Upper lobe of right lung (tissue), 1 donor: ENCODE measurements at regions not wholly inside any gene's neighbourhood (a gene's known extent, or its start where the extent isn't known, plus 50 kb on each side); places are given as distances from the start of the nearest gene placed in this dataset.
A peak's percentile ranks its signal among the peaks of the same experiment; 100 is the strongest.
"Not testable (repeated sequence)": the region's sequence is repeated elsewhere in the genome, so short reads cannot be mapped to it uniquely, and the experiment has no call there.

Source experiments
- ATAC-seq: fragments of 200-7000 bp; cut with Tn5 transposase; one replicate; pipeline ENCODE4 v1.9.1; 2020; ENCODE audit warnings: mild to moderate bottlenecking, moderate library complexity
- DNase-seq: peaks from one replicate; pipeline ENCODE4 v3.0.0-alpha.2; 2020
- H3K27ac ChIP-seq: fragments of 200-600 bp; one replicate; pipeline ENCODE4 v1.8.0; 2022
- H3K27me3 ChIP-seq: fragments of 200-600 bp; one replicate; pipeline ENCODE4 v1.8.0; 2022; ENCODE audit warnings: mild to moderate bottlenecking
- H3K36me3 ChIP-seq: fragments of 200-600 bp; one replicate; pipeline ENCODE4 v1.8.0; 2022
- H3K4me1 ChIP-seq: fragments of 200-600 bp; one replicate; pipeline ENCODE4 v1.8.0; 2022
- H3K4me3 ChIP-seq: fragments of 200-600 bp; one replicate; pipeline ENCODE4 v1.8.0; 2022; ENCODE audit warnings: mild to moderate bottlenecking
- H3K9me3 ChIP-seq: fragments of 200-600 bp; one replicate; pipeline ENCODE4 v1.8.0; 2022
- intact Hi-C: fragments of 100-400 bp; cut with DNase I; formaldehyde crosslinking; loops from one replicate; pipeline ENCODE4 v1.11.0; 2022
- TF ChIP-seq, protein P1 (sequence below): fragments of 200-600 bp; IDR thresholded peaks from one replicate; pipeline ENCODE4 v1.8.0; 2022; ENCODE audit warnings: antibody characterized with exemption
- donor health status: DM: no; HTN: yes; CAD: no; lungs with severe emphysema.

DNA sequence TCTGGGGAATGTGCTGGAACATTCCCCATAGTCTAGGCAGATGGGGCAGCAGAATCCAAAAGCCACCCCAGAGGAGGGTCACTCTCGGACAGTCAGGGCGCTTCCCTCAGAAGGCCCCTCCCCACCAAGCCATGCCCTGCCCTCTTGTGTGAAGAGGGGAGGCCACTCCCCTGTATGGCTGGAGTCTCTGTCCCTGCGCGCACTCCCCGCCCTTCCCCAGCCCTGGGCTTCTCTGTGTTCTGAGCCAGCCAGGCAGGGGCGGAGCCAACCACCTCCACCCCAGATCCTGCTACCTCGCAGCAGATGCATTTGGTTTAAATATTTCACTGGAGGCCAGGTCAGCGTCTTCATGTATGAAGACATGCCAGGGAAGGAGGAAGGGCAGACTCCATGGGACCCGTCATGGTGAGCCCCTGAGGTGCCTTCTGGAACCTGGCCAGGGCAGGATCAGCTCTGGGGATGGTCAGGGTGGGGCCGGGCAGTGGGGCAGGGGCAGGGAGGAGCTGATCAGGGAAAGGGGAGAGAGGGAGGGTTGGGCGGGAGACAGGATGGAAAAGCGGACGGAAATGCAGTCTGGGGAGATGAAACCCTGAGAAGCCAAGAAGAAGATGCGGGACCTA lies 107.3 kb downstream of the ADRA2C start:
- Histone ChIP-seq H3K27ac (no peak overlapping the region), H3K9me3 (peaks cover 6% of the 10 kb centered on the region), H3K4me3 (no peak overlapping the region), H3K4me1 (no peaks in the 10 kb centered on the region), H3K36me3 (no peaks in the 10 kb centered on the region), H3K27me3 (peaks cover 75% of the 10 kb centered on the region)
- intact Hi-C loops, result no loop called here
- TF ChIP-seq, protein P1, sequence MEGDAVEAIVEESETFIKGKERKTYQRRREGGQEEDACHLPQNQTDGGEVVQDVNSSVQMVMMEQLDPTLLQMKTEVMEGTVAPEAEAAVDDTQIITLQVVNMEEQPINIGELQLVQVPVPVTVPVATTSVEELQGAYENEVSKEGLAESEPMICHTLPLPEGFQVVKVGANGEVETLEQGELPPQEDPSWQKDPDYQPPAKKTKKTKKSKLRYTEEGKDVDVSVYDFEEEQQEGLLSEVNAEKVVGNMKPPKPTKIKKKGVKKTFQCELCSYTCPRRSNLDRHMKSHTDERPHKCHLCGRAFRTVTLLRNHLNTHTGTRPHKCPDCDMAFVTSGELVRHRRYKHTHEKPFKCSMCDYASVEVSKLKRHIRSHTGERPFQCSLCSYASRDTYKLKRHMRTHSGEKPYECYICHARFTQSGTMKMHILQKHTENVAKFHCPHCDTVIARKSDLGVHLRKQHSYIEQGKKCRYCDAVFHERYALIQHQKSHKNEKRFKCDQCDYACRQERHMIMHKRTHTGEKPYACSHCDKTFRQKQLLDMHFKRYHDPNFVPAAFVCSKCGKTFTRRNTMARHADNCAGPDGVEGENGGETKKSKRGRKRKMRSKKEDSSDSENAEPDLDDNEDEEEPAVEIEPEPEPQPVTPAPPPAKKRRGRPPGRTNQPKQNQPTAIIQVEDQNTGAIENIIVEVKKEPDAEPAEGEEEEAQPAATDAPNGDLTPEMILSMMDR, result no peak
- ATAC-seq (no peak), DNase-seq (peak; percentile 57)

DNA sequence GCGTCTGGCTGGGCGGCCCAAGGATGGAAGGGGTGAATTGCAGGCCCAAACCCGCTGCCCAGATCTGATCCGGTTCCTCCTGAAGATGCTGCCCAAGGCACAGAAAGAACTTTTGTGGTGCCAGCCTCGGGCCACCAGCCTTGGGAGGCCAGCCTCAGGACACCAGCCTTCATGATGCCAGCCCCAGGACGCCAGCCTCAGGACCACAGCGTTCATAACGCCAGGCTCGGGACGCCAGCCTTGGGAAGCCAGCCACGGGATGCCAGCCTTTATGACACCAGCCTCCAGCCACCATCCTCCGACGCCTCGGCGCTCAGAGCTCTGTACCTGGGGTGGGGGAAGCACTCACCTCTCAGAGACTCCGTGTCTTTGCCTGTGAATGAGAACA lies 107.8 kb downstream of the ADRA2C start:
- peaks cover 80% of the 10 kb centered on the region for H3K27me3 ChIP-seq
- DNase-seq, result peak; percentile 55
- no peaks in the 10 kb centered on the region for H3K4me1 ChIP-seq
- no peaks in the 10 kb centered on the region for H3K36me3 ChIP-seq
- H3K27ac ChIP-seq, result no peak overlapping the region
- peaks cover 6% of the 10 kb centered on the region for H3K9me3 ChIP-seq
- TF ChIP-seq, protein P1, result no peak
- intact Hi-C loops, result no loop called here
- H3K4me3 ChIP-seq, result no peak overlapping the region
- no peak for ATAC-seq

DNA sequence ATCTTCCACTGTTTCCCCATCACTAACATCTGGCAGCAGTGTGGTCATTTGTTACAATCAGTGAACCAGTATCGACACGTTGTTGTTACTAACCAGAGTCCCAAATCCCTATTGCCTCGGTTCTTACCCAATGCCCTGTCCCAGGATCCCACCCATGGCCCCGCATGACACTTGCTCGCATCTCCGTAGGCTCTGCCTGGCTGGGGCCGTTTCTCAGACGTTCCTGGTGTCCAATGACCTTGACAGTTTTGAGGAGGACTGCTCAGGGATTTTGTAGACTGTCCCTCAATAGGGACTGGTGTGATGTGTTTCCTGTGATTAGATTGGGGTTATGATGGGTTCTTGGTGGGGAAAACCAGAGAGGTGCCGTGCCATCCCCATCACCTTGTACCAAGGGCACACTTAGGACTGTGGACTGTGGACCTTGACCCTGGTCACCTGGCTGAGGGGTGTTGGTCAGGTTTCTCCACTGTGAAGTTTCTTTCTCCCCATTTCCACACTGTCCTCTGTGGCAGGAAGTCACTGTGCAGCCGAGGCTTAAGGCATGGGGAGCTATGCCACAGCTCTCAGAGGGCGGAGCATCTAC lies 108.4 kb downstream of the ADRA2C start:
- no peak for ATAC-seq
- intact Hi-C loops, result no loop called here
- H3K27me3 ChIP-seq, result peaks cover 85% of the 10 kb centered on the region

DNA sequence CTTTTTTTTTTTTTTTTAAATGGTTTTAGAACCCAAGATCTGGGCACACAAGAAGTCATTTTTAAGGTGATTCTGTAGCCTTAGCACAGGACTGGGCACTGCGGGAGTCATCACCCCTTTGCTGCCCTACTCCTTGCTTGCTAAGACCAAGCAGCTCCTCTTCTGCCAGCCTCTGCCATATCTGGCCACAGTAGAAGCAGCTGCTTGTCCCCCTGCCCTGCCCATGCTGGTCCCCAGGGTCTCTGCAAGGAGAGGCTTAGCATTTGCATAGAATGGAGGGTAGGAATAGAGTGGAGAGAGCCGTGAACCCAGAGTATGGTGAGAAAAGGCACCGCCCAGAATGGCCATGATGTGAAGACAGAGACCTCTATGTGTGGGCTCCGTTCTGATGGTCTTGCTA lies 109.3 kb downstream of the ADRA2C start:
- H3K4me1 ChIP-seq, result peaks cover 10% of the 10 kb centered on the region
- no peak overlapping the region for H3K27ac ChIP-seq
- ATAC-seq, result no peak
- peaks cover 86% of the 10 kb centered on the region for H3K27me3 ChIP-seq
- no peak for DNase-seq
- intact Hi-C loops, result no loop called here
- H3K36me3 ChIP-seq, result no peaks in the 10 kb centered on the region
- TF ChIP-seq, protein P1, result no peak
- peaks cover 6% of the 10 kb centered on the region for H3K9me3 ChIP-seq
- H3K4me3 ChIP-seq, result no peak overlapping the region

More for the DNA sequence above, 108.4 kb downstream of the ADRA2C start:
- peak; percentile 31 for DNase-seq
- peaks cover 3% of the 10 kb centered on the region for H3K4me1 ChIP-seq
- no peak overlapping the region for H3K4me3 ChIP-seq
- H3K9me3 ChIP-seq, result peaks cover 6% of the 10 kb centered on the region
- TF ChIP-seq, protein P1, result no peak
- H3K36me3 ChIP-seq, result no peaks in the 10 kb centered on the region
- no peak overlapping the region for H3K27ac ChIP-seq

DNA sequence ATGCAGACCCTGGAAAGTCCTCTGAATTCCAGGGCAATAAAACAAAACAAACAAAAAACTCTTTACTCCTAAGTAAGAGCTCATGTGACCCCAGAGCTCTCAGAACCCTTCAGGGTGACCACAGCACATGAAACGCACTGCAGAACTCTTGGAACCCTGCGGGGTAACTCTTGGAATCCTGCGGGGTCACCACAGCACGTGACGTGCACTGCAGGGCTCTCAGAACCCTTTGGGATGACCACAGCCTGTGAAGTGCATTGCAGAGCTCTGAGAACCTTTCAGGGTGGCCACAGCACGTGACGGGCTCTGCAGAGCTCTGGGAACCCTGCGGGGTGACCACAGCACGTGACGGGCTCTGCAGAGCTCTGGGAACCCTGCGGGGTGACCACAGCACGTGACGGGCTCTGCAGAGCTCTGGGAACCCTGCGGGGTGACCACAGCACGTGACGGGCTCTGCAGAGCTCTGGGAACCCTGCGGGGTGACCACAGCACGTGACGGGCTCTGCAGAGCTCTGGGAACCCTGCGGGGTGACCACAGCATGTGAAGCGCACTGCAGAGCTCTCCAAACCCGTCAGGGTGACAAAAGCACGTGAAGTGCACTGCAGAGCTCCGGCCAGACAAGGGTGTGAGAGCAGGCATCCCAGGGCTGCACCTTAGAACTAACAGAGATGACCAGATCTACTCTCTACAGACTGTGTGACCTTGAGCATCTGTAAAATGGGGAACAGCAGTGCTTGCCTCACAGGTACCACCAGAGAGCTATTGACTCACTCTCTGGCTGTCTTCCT lies 110.1 kb downstream of the ADRA2C start:
- H3K27me3 ChIP-seq, result peaks cover 86% of the 10 kb centered on the region
- H3K4me3 ChIP-seq, H3K27ac ChIP-seq, intact Hi-C loops, H3K36me3 ChIP-seq, H3K9me3 ChIP-seq, H3K4me1 ChIP-seq, ATAC-seq: not testable (repeated sequence)
- DNase-seq, result peak; percentile 48

DNA sequence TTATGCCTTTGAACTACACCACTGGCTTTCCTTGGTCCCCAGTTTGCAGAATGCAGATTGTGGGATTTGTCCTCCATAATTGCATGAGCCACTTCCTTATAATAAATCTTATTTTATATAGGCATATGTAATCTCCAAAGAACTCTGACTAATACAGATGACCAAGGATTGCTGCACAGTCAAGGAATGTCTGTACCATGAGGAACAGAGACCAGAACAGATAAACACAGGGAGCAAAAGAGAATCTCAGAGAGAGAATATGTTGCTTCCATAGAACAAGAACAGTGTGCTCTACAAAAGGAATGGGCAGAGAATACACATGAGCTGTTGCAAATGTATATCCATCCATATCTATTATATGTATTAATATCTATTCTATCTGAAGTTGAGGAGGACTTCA lies 111.1 kb downstream of the ADRA2C start:
- intact Hi-C loops, result no loop called here

More for the DNA sequence above, 111.1 kb downstream of the ADRA2C start:
- TF ChIP-seq, protein P1, result no peak
- H3K36me3 ChIP-seq, result no peaks in the 10 kb centered on the region
- peaks cover 6% of the 10 kb centered on the region for H3K9me3 ChIP-seq
- ATAC-seq, result no peak
- H3K4me1 ChIP-seq, result peaks cover 10% of the 10 kb centered on the region
- no peak overlapping the region for H3K4me3 ChIP-seq
- H3K27me3 ChIP-seq, result peaks cover 77% of the 10 kb centered on the region
- no peak for DNase-seq
- no peak overlapping the region for H3K27ac ChIP-seq
